ENCODE measurements at regions not wholly inside any gene's neighbourhood (a gene's known extent, or its start where the extent isn't known, plus 50 kb on each side); places are given as distances from the start of the nearest gene placed in this dataset.

GRCh38 chr5:133792024-133792423 is 176.4 kb downstream of the C5orf15 start:
- TF ChIP-seq CTCF (IDR thresholded peaks at IDR 0.05), result no peak
- TF ChIP-seq POLR2AphosphoS5 (IDR thresholded peaks at IDR 0.05; ENCODE audit: low read depth, low read length), result no peak
- TF ChIP-seq REST (IDR thresholded peaks at IDR 0.05; ENCODE audit: insufficient read depth in 1 of 2, low read depth in 2 of 2, low read length in 1 of 2), result no peak

Measured in Panc1 (cell line).